HG02840 (cell line): ENCODE measurements at regions not wholly inside any gene's neighbourhood (a gene's known extent, or its start where the extent isn't known, plus 50 kb on each side); places are given as distances from the start of the nearest gene placed in this dataset.

ENCODE experiments used
- ATAC-seq: cut with Tn5 transposase; IDR thresholded peaks from one replicate; pipeline ENCODE4 v1.9.1; 2021; ENCODE audit warnings: mild to moderate bottlenecking, moderate library complexity, moderate number of reproducible peaks; ENCODE audit not compliant: unreplicated experiment, low FRiP score

DNA sequence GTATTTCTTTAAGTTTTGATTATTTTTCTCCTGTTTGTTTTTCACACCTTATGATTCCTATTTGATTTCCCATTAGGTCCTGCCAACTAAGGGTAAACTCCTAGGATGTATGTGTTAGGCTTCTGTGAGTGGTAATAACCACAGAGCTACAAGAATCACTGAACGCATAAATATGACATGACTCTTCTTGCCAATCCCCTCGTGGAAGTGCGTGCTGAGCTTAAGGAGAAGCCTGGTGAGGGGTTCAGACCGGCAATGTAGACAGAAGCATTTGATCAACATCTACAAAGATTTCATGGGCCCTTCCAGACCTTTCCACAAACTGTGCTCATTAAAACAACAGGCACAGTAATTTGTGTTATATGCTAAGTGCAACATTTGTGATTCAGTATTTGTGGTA lies 273.8 kb upstream of the SNX7 start:
- ATAC-seq: no peak

DNA sequence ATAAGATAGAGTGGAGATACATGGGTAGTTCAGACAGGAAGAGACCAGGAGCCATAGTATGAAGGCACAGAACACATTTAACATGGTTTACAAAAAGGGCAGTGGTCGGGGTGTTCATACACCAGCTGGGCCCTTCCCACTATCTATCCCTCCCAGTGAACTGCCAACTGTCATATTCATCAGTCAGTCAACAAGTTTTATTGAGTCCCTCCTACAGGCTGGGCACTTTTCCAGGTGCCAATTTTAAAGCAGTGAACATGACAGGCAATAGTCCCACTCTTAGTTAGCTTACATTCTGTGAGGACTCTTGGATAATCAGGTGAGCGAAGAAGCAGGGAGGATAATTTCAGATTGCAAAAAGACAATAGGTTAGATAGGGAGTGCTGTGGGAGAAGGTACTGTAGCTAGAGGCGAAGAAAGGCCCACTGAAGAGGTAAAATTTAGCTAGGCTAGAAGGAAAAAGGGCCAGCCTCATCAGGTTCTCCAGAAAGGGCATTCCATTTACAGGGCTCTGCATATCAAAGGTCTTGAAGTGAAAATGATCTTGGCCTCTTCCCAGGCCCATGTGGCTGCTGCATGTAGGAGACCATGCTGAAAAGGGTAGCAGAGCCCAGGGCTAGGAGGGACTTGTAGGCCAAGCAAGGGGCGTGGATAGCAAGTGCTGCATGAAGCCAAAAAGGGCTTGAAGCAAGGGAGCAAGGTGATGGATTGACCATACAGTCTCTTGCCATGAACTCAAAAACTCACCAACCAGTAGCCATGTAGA lies 274.7 kb upstream of the SNX7 start:
- no peak for ATAC-seq

DNA sequence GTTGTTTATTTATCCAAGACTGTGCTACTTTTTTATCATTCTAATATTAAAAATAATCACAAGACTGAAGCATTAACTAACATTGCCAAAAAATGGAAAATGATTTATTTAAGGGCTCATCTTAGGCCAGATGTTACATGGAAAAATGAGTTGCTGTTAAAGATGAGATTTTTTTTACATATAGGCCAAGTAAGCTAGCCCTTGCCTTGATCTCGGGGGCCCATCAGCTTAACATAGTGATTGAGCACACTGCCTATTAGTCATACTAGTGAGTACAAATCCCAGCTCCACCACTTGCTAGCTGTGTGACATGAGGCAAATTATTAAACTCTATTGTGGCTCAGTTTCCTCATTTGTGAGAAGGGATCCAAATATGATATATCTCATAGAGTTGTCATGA lies 275.9 kb upstream of the SNX7 start:
- no peak for ATAC-seq

DNA sequence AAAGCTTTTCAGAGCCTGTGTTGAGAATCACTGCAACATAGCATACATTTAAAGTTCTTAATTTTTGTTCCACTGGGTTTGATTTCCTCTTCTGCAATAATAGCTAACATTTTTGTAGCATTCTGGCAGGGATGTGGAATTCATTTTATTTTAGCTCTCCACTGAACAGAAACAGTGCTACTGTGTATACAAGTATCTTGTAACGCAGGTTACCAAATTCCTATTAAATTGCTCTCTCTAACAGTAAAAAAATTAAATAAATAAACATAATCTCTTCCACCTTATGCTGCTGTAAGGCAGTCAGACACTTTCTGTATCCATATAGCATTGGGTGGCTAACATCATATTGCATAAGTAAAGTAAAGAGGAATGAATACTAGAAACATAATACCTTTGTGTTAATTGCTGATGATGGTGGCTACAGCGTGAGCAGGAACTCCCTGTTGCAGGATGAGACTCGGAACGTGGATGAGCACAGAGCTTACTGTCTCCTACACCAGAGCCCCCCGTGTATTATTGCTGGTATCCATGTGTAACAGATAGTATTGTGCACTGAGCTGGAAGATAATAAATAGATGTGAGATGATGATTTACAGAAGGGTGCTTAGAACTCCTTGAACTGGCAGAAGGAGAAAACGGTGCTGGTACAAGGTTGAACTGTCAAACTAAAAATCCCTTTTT lies 276.9 kb upstream of the SNX7 start:
- no peak for ATAC-seq

DNA sequence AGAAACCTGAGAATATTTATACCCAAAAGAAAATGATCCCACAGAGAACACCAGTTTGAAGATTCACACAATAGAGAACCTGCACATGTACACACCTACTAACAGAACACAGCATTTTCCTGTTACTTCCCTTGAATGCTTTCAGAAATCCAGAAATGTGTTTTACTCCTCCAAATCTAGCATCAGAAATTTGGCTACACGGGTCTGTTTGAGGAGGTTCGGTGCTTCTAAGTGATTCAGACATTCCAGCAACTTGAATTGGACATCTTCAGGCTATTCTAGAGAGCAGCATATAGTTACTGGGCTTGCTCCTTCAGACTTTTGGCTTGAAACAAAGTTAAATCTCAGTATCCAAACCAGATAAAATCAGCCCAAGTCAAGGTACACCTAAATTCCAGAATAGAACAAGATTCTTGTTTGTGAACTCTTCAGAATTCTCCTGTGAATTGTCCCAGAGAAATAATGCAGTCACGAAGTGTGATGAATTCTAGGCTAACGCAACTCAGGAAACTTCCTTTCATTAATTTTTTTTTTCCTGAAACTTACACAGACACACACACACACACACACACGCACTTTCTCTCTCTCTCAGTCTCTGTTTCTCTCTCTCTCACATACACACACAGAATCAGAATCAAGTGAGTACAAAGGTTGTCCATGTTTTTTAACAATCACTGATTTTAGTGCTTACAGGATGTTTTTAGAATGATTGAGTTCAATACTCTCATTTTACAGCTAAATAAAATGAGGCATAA lies 278.4 kb upstream of the SNX7 start:
- ATAC-seq: no peak

DNA sequence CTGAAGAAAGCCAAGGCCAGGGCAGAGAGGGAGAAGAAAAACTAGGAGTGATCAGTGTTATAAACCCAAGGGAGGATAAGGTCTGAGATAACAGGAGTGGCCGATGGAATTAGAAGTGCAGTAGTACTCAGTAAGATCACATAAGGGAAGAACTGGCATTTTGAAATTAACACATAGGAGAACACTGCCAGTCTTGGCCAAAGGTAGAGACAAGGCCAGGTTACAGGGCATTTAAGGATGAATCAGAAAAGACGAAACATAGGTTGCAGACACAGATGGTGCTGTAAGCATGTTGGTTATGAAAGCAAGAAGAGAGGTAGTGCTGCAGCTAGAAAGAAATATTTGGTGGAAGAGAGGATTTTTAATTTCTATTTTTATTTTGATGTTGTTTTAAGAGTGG lies 278.9 kb upstream of the SNX7 start:
- no peak for ATAC-seq

DNA sequence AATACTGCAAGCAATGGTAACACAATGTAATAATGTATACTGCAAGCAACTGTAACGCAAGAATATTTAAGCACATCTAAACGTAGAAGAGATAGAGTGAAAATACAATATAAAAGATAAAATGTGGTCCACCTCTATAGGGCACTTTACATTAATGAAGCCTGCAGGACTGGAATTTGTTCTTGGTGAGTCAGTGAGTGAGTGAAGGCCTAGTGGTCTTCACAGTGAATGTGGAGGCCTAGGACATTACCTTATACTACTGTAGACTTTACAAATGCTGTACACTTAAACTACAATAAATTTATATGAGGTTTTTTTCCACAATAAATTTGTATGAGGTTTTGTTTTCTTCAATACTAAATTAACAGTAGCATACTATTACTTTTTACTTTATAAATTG lies 287.4 kb upstream of the SNX7 start:
- no peak for ATAC-seq

DNA sequence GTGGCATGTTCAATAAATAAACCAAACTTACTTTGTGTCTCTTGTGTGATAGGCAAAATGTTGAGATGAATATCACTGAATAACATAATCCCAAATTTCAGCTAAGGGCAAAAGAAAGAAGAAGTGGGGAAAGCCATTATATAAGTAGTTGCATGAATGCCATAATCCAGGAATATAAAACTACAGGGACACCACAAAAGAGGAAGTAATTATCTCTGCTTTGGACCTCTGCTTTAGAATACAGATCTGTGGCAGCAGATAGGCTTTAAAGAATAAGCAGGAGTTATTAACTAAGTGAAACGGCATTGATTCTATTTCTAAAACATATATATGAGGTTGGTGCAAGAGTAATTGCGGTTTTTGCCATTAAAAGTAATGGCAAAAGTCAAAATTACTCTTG lies 288.5 kb upstream of the SNX7 start:
- no peak for ATAC-seq

DNA sequence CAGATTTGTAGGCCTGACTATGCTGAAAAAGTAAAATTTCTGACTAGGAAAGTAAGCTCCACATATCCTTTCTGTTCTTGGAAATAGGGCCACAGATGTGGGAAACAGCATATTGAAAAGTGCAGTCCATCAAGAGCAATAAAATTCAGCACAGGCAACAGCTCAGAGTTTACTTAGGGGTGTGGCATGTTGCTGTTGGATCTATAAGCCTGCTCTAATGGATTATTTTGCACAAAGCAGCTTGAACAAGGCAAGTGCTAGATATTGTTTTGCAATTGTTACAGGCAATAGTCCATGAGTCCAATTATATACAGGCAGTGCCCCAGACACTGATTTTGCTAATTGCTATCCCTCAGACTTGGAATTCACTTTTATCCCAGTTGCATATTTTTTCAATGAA lies 289.8 kb upstream of the SNX7 start:
- ATAC-seq: no peak

DNA sequence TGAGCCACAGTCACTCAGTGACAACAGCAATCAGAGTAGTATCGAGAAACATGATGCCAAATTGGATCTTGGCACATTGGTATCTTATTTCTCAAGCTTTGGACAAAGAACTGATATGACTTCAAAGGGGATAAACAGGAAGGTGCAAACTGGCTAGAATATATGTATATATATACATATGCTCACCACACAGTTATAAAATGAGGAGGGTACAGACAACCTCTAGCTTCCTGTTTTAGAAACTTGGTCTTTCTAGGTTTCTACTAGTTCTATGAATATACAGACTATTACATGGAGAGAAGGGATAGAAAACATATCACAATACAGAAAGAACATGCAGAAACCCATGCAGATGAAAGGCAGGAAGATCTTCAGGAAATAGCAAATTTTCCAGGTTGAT lies 292.1 kb upstream of the SNX7 start:
- no peak for ATAC-seq

DNA sequence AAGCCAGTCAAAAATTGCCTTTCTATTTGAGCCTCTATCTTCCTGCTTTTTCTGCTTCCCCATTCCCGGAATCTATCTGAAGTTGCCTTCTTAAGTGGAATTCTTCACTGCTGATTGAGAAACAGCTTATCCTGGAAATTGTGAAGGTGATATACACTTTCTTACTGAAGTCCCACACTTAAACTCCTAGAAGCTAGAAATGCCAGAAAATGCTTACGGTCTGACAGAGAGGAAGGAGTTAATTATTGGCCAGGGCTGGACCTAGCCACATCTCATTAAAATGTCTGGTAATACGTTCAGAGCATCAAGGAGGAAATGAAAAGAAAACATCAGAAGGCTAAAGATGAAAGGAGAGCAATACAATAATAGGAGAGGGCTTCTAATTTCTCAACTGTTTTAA lies 292.5 kb upstream of the SNX7 start:
- no peak for ATAC-seq

DNA sequence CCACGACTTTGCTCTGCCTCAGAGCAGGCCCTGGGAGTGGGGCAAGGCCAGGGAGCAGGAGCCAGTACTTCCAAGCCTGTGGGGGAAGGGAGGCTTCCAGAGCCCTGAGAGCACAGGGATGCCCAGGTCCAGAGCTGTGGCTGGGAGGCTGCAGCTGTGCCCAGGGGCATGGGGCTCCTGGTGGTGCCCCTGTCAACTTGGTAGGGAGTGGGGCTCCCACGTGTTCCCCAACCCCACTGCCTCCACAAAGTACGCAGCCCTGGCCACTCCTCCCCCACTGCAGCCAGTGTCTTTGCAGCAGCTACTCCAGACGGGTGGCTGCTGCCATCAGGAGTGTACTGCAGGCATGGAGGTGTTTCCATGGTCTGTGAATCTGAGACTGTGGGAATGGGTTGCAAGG lies 294.1 kb upstream of the SNX7 start:
- ATAC-seq: no peak

DNA sequence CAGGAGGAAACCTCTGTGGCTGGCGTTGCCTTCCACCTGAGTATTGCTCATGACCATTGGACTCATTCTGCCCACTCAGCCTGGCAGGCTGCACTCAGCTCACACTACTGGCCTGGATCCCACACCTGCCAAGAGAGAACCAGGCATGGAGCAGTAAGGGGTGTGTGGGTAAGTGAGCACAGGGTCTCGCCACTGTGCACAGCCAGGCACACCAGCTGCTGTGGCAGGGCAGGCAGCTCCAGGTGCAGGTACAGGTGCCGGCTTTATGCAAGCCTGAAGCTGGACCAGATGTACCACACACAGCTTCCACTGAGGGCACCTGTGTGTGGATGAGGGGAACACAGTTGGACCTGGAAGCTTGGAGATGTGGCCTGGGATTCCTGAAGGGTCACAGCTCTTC lies 295.2 kb upstream of the SNX7 start:
- no peak for ATAC-seq

DNA sequence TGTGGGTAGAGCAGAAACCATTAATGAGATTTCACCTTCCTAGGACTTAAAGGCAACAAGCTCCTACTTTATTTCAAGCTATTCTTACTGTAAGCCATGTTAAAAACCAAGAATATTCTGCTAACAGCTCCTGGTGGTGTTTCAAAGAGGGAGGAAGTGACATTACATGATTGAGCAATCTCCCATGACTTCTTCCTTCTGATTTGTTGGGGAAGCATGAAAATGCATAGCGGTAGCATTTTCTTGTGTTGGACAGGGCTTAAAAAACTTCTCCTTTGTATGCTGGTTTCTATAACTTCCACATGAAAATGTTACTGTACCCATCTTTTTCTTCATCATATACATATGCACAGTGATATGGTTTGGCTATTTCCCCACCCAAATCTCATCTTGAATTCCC lies 297.0 kb upstream of the SNX7 start:
- no peak for ATAC-seq

DNA sequence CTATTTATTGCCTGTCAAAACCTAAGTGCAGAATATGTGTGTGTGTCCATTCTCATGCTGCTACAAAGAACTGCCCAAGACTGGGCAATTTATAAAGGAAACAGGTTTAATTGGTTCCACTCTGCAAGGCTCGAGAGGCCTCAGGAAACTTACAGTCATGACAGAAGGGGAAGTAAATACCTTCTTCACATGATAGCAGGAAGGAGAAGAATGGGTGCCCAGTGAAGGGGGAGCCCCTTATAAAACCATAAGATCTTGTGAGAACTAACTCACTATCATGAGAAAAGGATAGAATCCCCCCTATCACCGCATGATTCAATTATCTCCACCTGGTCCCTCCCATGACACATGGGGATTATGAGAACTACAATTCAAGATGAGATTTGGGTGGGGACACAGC lies 300.7 kb upstream of the SNX7 start:
- ATAC-seq: no peak

DNA sequence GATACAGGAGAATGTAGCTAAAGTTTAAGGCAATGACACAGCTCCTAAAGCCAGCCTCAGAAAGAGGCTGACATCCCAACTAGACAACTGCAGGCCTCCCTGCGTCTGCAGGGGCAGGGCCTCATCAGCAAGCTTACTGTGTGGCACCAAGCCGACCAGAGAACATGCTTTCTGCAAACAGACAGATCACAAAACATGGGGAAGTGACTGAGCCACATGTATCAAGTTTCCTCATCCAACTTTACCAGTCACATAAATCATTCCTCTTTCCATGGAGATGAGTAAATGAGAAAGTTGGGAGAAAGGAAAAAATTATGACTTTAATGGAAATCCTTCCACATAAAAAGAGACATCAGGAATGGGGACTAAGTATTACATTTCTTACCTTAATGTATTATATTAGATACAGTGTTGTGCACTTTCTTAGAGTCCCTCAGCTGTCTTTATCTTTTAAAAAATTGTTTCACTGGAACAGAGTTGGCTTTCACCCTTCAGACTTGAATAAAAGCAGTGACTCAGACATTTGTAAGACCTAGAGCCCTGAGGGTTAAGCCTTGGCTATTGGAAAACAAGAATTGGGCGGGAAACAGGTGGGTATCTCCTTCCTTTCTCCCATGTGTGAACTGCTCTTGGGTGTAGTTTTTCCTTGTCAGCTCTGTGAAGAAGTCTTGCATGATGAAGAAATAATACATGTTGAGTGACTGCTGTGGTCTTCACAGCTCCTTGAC lies 305.7 kb upstream of the SNX7 start:
- ATAC-seq: no peak

DNA sequence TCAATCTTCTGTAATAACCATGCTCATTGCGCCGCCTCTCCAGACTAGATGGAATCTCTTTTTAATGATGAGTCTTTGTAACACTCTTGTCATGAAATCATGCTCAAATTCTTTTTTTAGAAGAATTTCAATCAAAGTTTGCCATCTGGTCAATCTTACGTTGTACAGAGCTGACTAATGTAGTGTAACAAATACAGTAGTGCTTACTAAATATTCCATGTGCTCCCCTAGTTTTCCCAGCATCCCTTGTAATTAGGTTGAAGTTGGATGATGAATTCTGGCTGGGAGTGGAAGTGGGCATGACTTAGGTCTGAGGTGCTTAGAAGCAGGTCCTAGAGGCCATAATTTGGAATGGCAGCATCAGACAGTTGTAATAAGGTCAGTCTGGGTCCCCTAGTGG lies 309.1 kb upstream of the SNX7 start:
- no peak for ATAC-seq

DNA sequence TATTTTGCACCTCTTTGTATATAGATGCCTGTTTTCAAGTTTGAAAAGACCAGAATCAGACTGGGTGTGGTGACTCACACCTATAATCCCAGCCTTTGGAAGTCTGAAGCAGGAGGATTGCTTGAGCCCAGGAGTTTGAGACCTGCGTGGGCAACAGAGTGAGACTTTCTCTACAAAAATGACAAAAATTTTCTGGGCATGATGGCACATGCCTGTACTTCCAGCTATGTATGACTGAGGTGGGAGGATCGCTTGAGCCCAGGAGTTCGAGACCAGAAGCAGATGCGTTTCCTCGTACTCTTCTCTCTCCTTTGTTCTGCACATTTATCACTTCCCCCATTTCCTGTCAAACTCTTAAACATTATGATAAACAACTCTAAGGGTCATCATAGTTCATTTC lies 310.0 kb upstream of the SNX7 start:
- no peak for ATAC-seq

DNA sequence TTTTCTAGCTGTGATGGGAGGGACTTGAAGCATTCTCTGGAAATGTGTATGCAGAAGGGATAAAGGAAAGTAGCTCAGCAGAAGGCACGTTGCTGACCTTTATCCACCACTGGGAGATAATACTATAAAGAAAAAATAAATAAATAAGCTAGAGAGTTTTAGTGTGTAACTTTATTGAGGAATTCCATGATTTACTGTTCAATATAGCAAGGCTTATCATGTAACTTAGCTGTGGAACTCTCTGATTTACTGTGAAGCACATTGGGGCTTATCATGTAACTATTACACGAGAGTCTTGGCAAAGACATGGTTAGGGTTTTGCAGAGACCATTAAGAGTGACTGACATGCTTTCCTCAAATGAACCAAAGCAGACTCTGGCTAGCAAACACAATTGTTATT lies 316.1 kb upstream of the SNX7 start:
- no peak for ATAC-seq

DNA sequence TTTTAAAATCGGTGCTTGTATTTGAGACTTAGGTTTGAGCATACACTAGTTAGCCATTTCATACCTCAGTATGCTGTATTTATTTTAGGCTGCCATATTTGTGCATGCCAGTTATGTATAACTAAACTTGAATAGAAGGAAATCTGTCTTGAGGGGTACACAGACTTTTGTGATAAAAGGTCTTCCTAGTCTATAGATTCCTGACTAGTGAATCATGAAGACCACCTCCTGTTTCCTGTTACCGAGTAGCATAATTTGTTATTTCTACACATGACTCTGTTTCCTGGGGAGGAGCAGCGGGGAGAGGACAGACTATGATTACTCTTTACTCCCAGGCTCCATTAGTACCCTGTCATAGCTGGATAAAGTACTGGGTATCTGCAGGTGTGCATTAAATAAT lies 316.8 kb upstream of the SNX7 start:
- no peak for ATAC-seq

DNA sequence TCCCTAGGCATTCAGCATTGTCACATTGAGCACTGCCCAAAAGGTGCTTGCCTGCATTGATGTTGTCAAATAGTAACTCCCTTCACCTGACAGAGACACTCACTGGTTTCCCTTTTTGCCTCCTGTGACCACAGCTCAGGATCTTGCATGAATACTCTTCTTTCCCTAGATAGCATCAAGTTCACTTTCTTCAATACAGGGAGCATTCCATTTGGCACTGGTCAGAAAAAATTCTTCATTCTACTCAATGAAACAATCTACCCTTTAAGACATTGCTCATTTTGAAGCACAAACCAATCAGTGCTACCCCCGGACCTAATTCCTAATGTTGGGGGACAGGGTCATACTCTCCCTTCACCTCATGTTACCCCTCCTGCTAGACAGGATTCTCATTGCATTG lies 319.0 kb upstream of the SNX7 start:
- ATAC-seq: no peak
